Left lung (tissue), 4 donors: ENCODE measurements at regions not wholly inside any gene's neighbourhood (a gene's known extent, or its start where the extent isn't known, plus 50 kb on each side); places are given as distances from the start of the nearest gene placed in this dataset.

Experiments
- ATAC-seq: fragments of 200-7000 bp; cut with Tn5 transposase; one replicate; pipeline ENCODE4 v1.9.1; 2020; ENCODE audit warnings: moderate library complexity
- DNase-seq, 4 donors: peaks; one replicate each; pipeline ENCODE4 v3.0.0-alpha.2; 2013 to 2020
- H3K27ac ChIP-seq, 2 donors: fragments of 200-600 bp; sonication (generic) in 1 of 2; one replicate each; pipeline versions ENCODE4 v1.5.0 to v1.8.0; 2020 to 2021
- H3K27me3 ChIP-seq, 2 donors: fragments of 200-600 bp; sonication (generic) in 1 of 2; one replicate each; pipeline versions ENCODE4 v1.5.0 to v1.8.0; 2020 to 2021
- H3K36me3 ChIP-seq, 2 donors: fragments of 200-600 bp; sonication (generic) in 1 of 2; one replicate each; pipeline versions ENCODE4 v1.5.0 to v1.8.0; 2020 to 2021
- H3K4me1 ChIP-seq, 2 donors: fragments of 200-600 bp; one replicate each; pipeline ENCODE4 v1.8.0; 2021
- H3K4me3 ChIP-seq, 2 donors: fragments of 200-600 bp; sonication (generic) in 1 of 2; one replicate each; pipeline versions ENCODE4 v1.5.0 to v1.8.0; 2020 to 2021; ENCODE audit warnings: mild to moderate bottlenecking in 1 of 2
- H3K9me3 ChIP-seq, 2 donors: fragments of 200-600 bp; sonication (generic) in 1 of 2; one replicate each; pipeline versions ENCODE4 v1.5.0 to v1.8.0; 2020 to 2021
- intact Hi-C, 2 donors: fragments of 100-400 bp; cut with DNase I; formaldehyde crosslinking; loops; one replicate each; pipeline versions ENCODE4 v1.11.2 to v1.14.2; 2022
- TF ChIP-seq, protein P1 (sequence below), 2 donors: fragments of 200-600 bp; sonication (generic) in 1 of 2; IDR thresholded peaks; one replicate each; pipeline versions ENCODE4 v1.5.0 to v1.8.0; 2021; ENCODE audit warnings: antibody characterized with exemption in 2 of 2
- donor health status: DM: no; HTN: yes; CAD: no.
- donor health status: DM: no; HTN: no; CAD: no.

DNA sequence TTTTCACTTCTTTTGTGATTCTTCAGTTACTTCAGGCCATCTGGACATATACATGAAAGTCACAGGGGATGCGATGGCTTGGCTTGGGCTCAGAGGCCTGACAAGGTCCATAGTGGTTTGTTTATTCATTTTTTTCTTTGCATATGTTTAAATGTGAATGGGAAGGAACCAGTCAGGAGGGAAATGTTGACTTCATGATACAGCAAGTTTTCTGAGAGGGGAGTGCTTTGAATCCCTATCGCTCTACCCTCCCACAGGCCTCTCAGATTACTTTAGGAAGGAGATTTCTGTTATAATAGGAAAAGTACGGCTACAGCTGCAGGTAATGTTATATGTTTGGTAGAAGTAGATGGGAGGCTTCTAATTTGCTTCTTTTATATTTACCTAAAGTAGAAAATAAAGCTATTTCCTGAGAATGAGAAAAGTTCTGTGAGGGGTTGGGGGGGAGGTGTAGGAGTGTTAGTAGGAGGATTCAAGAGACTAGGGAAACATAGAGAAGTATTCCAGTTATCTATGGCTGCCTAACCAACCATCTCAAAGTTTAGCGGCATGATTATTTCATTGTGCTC lies 322.9 kb downstream of the RAPGEF2 start:
- TF ChIP-seq, protein P1, sequence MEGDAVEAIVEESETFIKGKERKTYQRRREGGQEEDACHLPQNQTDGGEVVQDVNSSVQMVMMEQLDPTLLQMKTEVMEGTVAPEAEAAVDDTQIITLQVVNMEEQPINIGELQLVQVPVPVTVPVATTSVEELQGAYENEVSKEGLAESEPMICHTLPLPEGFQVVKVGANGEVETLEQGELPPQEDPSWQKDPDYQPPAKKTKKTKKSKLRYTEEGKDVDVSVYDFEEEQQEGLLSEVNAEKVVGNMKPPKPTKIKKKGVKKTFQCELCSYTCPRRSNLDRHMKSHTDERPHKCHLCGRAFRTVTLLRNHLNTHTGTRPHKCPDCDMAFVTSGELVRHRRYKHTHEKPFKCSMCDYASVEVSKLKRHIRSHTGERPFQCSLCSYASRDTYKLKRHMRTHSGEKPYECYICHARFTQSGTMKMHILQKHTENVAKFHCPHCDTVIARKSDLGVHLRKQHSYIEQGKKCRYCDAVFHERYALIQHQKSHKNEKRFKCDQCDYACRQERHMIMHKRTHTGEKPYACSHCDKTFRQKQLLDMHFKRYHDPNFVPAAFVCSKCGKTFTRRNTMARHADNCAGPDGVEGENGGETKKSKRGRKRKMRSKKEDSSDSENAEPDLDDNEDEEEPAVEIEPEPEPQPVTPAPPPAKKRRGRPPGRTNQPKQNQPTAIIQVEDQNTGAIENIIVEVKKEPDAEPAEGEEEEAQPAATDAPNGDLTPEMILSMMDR (IDR thresholded peaks at IDR 0.05), result no peak
- intact Hi-C loops, result no loop called here
- Histone ChIP-seq H3K36me3 (no peaks in the 10 kb centered on the region), H3K4me1 (no peaks in the 10 kb centered on the region), H3K9me3 (peaks cover 0 to 3% of the 10 kb centered on the region in 2 donors), H3K4me3 (no peak overlapping the region), H3K27ac (no peak overlapping the region), H3K27me3 (no peaks in the 10 kb centered on the region)
- no peak for ATAC-seq
- no peak for DNase-seq

DNA sequence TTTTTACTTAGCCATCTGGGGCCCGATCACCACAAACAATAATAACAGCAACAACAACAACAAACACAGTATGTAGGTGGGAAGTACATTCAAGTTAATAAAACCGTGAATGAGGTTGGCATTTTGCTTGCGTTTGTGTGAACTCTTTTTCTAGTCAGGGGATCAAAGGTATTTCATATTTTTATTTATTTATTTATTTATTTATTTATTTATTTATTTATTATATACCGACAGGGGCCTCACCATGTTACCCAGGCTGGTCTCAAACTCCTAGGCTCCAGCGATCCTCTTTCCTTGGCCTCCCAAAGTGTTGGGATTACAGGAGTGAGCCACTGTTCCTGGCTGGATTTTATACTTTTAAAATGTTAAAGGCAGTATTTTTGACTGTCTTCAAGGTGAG lies 325.4 kb downstream of the RAPGEF2 start:
- DNase-seq (no peak), ATAC-seq (no peak)
- Histone ChIP-seq H3K27me3 (no peaks in the 10 kb centered on the region), H3K4me1 (no peaks in the 10 kb centered on the region), H3K4me3 (no peak overlapping the region), H3K27ac (no peak overlapping the region), H3K9me3 (no peaks in the 10 kb centered on the region), H3K36me3 (no peaks in the 10 kb centered on the region)
- TF ChIP-seq, protein P1 (IDR thresholded peaks at IDR 0.05), result no peak
- intact Hi-C loops, result no loop called here

DNA sequence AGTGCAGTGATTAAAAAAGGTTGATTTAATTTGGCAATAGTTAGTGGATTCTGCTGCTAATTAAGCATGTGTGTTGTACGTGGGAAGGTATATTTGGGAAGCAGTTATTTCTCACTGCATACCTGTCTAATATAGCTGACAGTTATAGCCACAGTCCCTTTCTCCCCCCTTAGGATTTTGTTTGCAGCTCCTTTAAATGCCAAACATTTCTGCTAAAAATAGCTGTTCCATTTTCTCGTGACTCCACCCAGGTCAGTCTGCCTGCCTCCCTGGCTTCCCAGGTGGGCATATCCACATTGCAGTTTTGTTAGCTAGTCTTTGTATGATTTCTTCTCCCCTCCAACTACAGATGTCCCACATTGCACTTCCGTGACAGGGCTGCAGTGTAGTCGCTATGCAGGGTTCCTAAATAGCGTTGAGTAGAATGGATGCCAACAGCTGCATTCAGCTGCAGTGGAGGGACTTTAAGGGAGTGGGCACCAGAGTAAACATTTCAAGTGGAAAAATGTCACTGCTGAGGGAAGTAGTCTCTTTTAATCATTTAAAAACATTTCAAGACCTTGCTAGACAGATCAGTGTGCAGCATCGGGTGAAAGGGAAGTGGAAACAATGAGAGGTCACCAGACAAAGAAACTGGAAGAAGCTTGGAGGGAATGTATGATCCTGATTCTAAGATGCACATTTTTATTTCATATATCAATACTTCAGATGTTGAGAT lies 326.3 kb downstream of the RAPGEF2 start:
- H3K27me3 ChIP-seq, result no peaks in the 10 kb centered on the region
- H3K4me1 ChIP-seq, result no peaks in the 10 kb centered on the region
- H3K4me3 ChIP-seq, result no peak overlapping the region
- H3K9me3 ChIP-seq, result no peaks in the 10 kb centered on the region
- no peaks in the 10 kb centered on the region for H3K36me3 ChIP-seq
- no peak for DNase-seq
- intact Hi-C loops, result no loop called here
- TF ChIP-seq, protein P1 (IDR thresholded peaks at IDR 0.05), result no peak
- H3K27ac ChIP-seq, result no peak overlapping the region
- ATAC-seq, result peak; percentile 53

DNA sequence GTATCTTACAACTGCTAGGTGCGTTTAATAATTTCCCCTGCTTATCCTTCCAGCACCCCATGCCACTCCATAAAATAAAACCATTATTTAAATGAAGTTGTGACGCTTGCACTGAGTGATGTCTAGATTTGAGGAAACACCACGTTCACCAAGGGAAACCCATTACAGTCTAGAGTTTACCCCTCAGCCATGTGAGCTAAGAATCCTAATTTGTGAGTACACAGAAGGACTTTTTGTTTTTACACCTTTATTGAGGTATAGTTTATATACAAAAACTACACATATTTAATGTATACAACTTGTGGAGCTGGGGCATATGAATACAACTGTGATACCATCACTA lies 326.8 kb downstream of the RAPGEF2 start:
- Histone ChIP-seq H3K27ac (no peak overlapping the region), H3K4me1 (no peaks in the 10 kb centered on the region), H3K36me3 (no peaks in the 10 kb centered on the region), H3K27me3 (no peaks in the 10 kb centered on the region), H3K9me3 (no peaks in the 10 kb centered on the region), H3K4me3 (no peak overlapping the region)
- no peak for DNase-seq
- TF ChIP-seq, protein P1 (IDR thresholded peaks at IDR 0.05), result no peak
- intact Hi-C loops, result no loop called here
- no peak for ATAC-seq

DNA sequence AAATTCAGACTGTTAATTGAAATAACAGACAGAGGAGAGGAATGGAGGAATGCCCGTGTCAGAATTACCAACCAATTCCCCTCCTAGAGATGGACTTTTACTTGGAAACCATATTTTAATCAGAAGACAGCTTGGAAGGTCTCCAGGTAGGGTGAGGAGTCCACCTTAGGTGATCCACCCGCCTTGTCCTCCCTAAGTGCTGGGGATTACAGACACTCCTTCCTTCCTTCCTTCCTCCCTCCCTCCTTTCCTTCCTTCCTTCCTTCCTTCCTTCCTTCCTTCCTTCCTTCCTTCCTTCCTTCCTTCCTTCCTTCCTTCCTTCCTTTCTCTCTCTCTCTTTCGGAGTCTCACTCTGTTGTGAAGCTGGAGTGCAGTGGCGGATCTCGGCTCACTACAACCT lies 328.0 kb downstream of the RAPGEF2 start:
- Histone ChIP-seq H3K4me1 (no peaks in the 10 kb centered on the region), H3K9me3 (no peaks in the 10 kb centered on the region), H3K27me3 (no peaks in the 10 kb centered on the region), H3K27ac (no peak overlapping the region), H3K4me3 (no peak overlapping the region), H3K36me3 (no peaks in the 10 kb centered on the region)
- DNase-seq, result no peak
- intact Hi-C loops, result no loop called here
- ATAC-seq, result no peak
- TF ChIP-seq, protein P1 (IDR thresholded peaks at IDR 0.05), result no peak
